BJ (cell line): ENCODE measurements at regions not wholly inside any gene's neighbourhood (a gene's known extent, or its start where the extent isn't known, plus 50 kb on each side); places are given as distances from the start of the nearest gene placed in this dataset.

Source experiments
- CTCF ChIA-PET: fragments of 350-600 bp; formaldehyde crosslinking; extraction: SDS; loops from one replicate; lab custom pipeline; 2021; ENCODE audit warnings: antibody characterized with exemption, inconsistent platforms; lab: Yijun Ruan, JAX
- POLR2A ChIA-PET: fragments of 300-600 bp; sonication (Branson Sonifier 250); formaldehyde crosslinking; extraction: SDS; loops from one replicate; lab custom pipeline; 2021; ENCODE audit warnings: antibody characterized with exemption; lab: Charles Lee
- DNase-seq: peaks from one replicate; pipeline ENCODE4 v3.0.0-alpha.2; 2011; ENCODE audit warnings: low read depth
- H3K27me3 ChIP-seq: 2 replicates; pipeline ENCODE4 v1.6.0; 2011; ENCODE audit warnings: low read length; ENCODE audit not compliant: control insufficient read depth, insufficient read depth
- H3K36me3 ChIP-seq: 2 replicates; pipeline ENCODE4 v1.5.1; 2011; ENCODE audit warnings: low read length; ENCODE audit not compliant: control insufficient read depth, insufficient read depth
- H3K4me3 ChIP-seq: 2 replicates; pipeline ENCODE4 v1.5.1; 2011; ENCODE audit warnings: low read depth, mild to moderate bottlenecking, control low read depth, low read length
- CTCF ChIP-seq: IDR thresholded peaks from 2 replicates; pipeline ENCODE4 v1.5.1; 2011; ENCODE audit warnings: low read depth, mild to moderate bottlenecking, control low read depth, inconsistent platforms, low read length, moderate library complexity; ENCODE audit not compliant: insufficient read depth

DNA sequence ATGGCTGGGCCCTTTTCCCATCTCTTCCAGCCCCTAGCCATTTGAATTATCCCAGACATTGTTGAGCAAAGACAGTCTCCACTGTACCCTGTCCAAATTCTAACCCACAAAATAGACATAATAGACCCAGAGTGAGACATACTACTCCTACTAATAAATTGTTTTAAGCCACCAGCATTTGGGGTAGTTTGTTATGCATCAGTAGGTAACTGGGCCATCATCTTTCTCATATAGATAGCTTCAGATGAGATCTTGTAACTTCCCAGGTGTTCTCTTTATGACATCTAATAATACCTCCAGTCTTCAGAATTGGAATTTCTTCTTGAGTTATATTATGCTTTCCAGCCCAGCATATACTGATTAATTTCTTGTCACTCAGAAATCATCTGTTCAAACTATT lies 117.2 kb upstream of the OTUD4 start:
- DNase-seq = no peak

GRCh38 chr4:145295547-145295946 lies 115.2 kb upstream of the OTUD4 start:
- no peak for TF ChIP-seq CTCF
- no peak for DNase-seq
- CTCF ChIA-PET = no interaction called here

More for the DNA sequence above, 117.2 kb upstream of the OTUD4 start:
- Histone ChIP-seq H3K36me3 (no peaks in the 10 kb centered on the region), H3K4me3 (no peak overlapping the region), H3K27me3 (no peaks in the 10 kb centered on the region)
- POLR2A ChIA-PET = no interaction called here
- TF ChIP-seq CTCF = no peak
- CTCF ChIA-PET = no interaction called here

DNA sequence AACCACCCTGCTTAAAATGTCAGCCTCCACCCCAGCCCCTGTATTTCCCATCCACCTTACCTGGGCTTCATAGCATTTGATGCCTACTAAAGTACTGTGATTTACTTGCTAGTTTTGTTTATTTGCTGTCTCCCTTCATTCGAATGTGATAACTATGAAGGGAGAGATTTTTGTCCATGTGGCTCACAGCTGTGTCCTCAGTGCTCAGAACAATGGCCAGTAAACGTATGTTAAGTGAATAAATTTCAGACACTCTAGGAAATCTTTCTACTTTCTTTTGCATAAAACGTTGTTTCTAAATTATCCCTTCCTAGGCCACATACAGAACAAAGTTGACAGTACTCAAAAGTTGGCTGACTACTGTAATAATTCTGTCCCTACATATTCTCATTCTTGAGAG lies 114.7 kb upstream of the OTUD4 start:
- H3K4me3 ChIP-seq = no peak overlapping the region
- no peaks in the 10 kb centered on the region for H3K27me3 ChIP-seq
- ChIA-PET POLR2A (no interaction called here), CTCF (no interaction called here)
- no peak for TF ChIP-seq CTCF
- no peaks in the 10 kb centered on the region for H3K36me3 ChIP-seq
- no peak for DNase-seq

More at GRCh38 chr4:145295547-145295946, 115.2 kb upstream of the OTUD4 start:
- Histone ChIP-seq H3K4me3 (no peak overlapping the region), H3K36me3 (no peaks in the 10 kb centered on the region), H3K27me3 (no peaks in the 10 kb centered on the region)
- POLR2A ChIA-PET = no interaction called here

DNA sequence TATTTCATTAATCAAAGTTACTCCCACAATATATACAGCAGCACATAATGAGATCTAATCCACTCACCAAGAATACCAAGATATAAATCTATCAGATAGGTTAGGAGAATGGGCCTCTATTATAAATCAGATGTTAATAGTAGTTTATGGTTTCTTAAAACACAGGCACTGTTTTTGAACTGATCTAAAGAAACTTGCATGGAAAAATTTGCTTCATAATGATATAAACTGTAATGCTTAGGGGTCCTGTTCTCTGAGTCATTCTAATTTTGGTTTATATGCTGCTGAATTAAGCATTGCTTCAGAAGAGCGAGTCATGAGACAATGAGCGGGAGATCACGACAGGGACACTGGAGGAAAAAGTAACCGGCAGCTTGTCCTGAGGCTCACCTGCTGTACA lies 113.3 kb upstream of the OTUD4 start:
- CTCF ChIA-PET = no interaction called here

DNA sequence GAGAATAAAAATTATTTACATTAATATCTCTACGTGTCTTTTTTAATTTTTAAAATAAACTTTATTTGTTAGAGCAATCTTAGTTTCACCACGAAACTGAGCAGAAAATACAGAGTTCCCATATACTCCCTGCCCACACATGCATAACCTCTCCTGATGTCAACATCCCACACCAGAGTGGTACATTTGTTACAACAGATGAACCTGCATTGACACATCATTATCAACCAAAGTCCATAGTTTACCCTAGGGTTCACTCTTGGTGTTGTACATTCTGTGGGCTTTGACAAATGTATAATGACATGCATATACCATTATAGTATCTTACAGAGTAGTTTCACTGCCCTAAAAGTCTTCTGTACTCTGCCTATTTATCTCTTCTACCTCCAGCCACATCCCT lies 110.6 kb upstream of the OTUD4 start:
- POLR2A ChIA-PET = no interaction called here
- H3K36me3 ChIP-seq = no peaks in the 10 kb centered on the region
- no peaks in the 10 kb centered on the region for H3K27me3 ChIP-seq
- H3K4me3 ChIP-seq = no peak overlapping the region
- TF ChIP-seq CTCF = no peak
- CTCF ChIA-PET = no interaction called here
- no peak for DNase-seq

More for the DNA sequence above, 113.3 kb upstream of the OTUD4 start:
- no peak for DNase-seq
- H3K27me3 ChIP-seq = no peaks in the 10 kb centered on the region
- TF ChIP-seq CTCF = no peak
- no peaks in the 10 kb centered on the region for H3K36me3 ChIP-seq
- no peak overlapping the region for H3K4me3 ChIP-seq
- POLR2A ChIA-PET = no interaction called here
